Fibroblast of lung (primary cell): ENCODE measurements at regions not wholly inside any gene's neighbourhood (a gene's known extent, or its start where the extent isn't known, plus 50 kb on each side); places are given as distances from the start of the nearest gene placed in this dataset.
A peak's percentile ranks its signal among the peaks of the same experiment; 100 is the strongest.

Source experiments
- DNase-seq, 2 donors: peaks; one replicate each; pipeline versions ENCODE4 v3.0.0 to v3.0.0-alpha.2; 2010; ENCODE audit warnings: low read depth in 2 of 2
- H2AFZ ChIP-seq: 2 replicates; pipeline ENCODE4 v1.5.1; 2012; ENCODE audit warnings: low read length, control low read depth, inconsistent platforms
- H3K27ac ChIP-seq: 2 replicates; pipeline ENCODE4 v1.5.1; 2011; ENCODE audit warnings: low read length, control low read depth; ENCODE audit not compliant: insufficient read depth
- H3K27me3 ChIP-seq: 2 replicates; pipeline ENCODE4 v1.5.1; 2011; ENCODE audit warnings: mild to moderate bottlenecking, low read length; ENCODE audit not compliant: control insufficient read depth, insufficient read depth
- H3K36me3 ChIP-seq: 2 replicates; pipeline ENCODE4 v1.5.1; 2011; ENCODE audit warnings: low read length; ENCODE audit not compliant: control insufficient read depth, insufficient read depth
- H3K4me1 ChIP-seq: 2 replicates; pipeline ENCODE4 v1.5.1; 2011; ENCODE audit warnings: low read length; ENCODE audit not compliant: control insufficient read depth, insufficient read depth; ENCODE audit errors: extremely low read depth
- H3K4me2 ChIP-seq: 2 replicates; pipeline ENCODE4 v1.5.1; 2011; ENCODE audit warnings: low read length, control low read depth; ENCODE audit not compliant: insufficient read depth; ENCODE audit errors: extremely low read depth
- H3K4me3 ChIP-seq, 4 experiments: fragments of 200-600 bp in 1 of 4; sonication (generic) in 1 of 4; replicated peaks in 1 of 4; 2 replicates each; pipeline ENCODE4 v1.5.1; 2011 to 2016; ENCODE audit warnings: low read length in 4 of 4, low read depth in 3 of 4, mild to moderate bottlenecking in 3 of 4, control low read depth in 2 of 4, inconsistent platforms in 1 of 4, mixed read lengths in 1 of 4; ENCODE audit not compliant: insufficient read depth in 1 of 4; ENCODE audit errors: control extremely low read depth in 1 of 4
- H3K79me2 ChIP-seq: 2 replicates; pipeline ENCODE4 v1.5.1; 2012; ENCODE audit warnings: mild to moderate bottlenecking, low read length, inconsistent platforms; ENCODE audit not compliant: control insufficient read depth, insufficient read depth
- H3K9ac ChIP-seq: 2 replicates; pipeline ENCODE4 v1.5.1; 2011; ENCODE audit warnings: mild to moderate bottlenecking, low read length, control low read depth; ENCODE audit not compliant: insufficient read depth
- H3K9me3 ChIP-seq: 2 replicates; pipeline ENCODE4 v1.5.1; 2012; ENCODE audit warnings: low read depth, low read length; ENCODE audit not compliant: control insufficient read depth, insufficient read depth
- H4K20me1 ChIP-seq: 2 replicates; pipeline ENCODE4 v1.5.1; 2011; ENCODE audit warnings: low read length; ENCODE audit not compliant: control insufficient read depth, insufficient read depth; ENCODE audit errors: extremely low read depth
- CTCF ChIP-seq, 2 donors: IDR thresholded peaks in 1 of 2; conservative IDR thresholded peaks in 1 of 2; 1 replicate in 1 of 2; 2 replicates in 1 of 2; pipeline ENCODE4 v1.5.1; 2011 to 2012; ENCODE audit warnings: low read length in 2 of 2, control low read depth in 1 of 2, inconsistent platforms in 1 of 2, low read depth in 1 of 2, mild to moderate bottlenecking in 1 of 2
- EZH2 ChIP-seq: IDR thresholded peaks from 2 replicates; pipeline ENCODE4 v1.5.1; 2012; ENCODE audit warnings: low read length, control low read depth, mild to moderate bottlenecking; ENCODE audit errors: missing control alignments

GRCh38 chr2:66696886-66697285, 262.0 kb downstream of the MEIS1 start:
- TF ChIP-seq CTCF (conservative IDR thresholded peaks at IDR 0.05 in 1 of 2, IDR thresholded peaks at IDR 0.05 in 1 of 2; ENCODE audit: low read depth in 1 of 2, low read length in 2 of 2) (no peak), EZH2 (no peak)
- Histone ChIP-seq H2AFZ (no peak overlapping the region), H3K9me3 (no peaks in the 10 kb centered on the region), H3K4me3 (peak overlapping the region in 1 of 4 experiments; percentile 10), H3K9ac (no peak overlapping the region), H3K27ac (no peak overlapping the region), H3K79me2 (no peaks in the 10 kb centered on the region), H4K20me1 (no peaks in the 10 kb centered on the region), H3K36me3 (no peaks in the 10 kb centered on the region), H3K4me2 (peak overlapping the region; percentile 60), H3K27me3 (no peaks in the 10 kb centered on the region), H3K4me1 (no peaks in the 10 kb centered on the region)
- DNase-seq: peak in 1 of 2 donors; percentile 86

GRCh38 chr2:66697366-66697765, 262.4 kb downstream of the MEIS1 start:
- H3K79me2 ChIP-seq: no peaks in the 10 kb centered on the region
- no peaks in the 10 kb centered on the region for H4K20me1 ChIP-seq
- DNase-seq: peak in 1 of 2 donors; percentile 42
- H3K4me2 ChIP-seq: peak overlapping the region; percentile 60
- H2AFZ ChIP-seq: no peak overlapping the region
- H3K9me3 ChIP-seq: no peaks in the 10 kb centered on the region
- no peaks in the 10 kb centered on the region for H3K4me1 ChIP-seq
- no peak overlapping the region for H3K9ac ChIP-seq
- peak overlapping the region in 2 of 4 experiments; percentile 10 to 28 for H3K4me3 ChIP-seq
- H3K27ac ChIP-seq: no peak overlapping the region
- TF ChIP-seq CTCF (conservative IDR thresholded peaks at IDR 0.05 in 1 of 2, IDR thresholded peaks at IDR 0.05 in 1 of 2; ENCODE audit: low read depth in 1 of 2, low read length in 2 of 2) (no peak), EZH2 (no peak)
- no peaks in the 10 kb centered on the region for H3K27me3 ChIP-seq
- no peaks in the 10 kb centered on the region for H3K36me3 ChIP-seq

- H2AFZ ChIP-seq: peak overlapping the region; percentile 36
- TF ChIP-seq CTCF (conservative IDR thresholded peaks at IDR 0.05 in 1 of 2, IDR thresholded peaks at IDR 0.05 in 1 of 2; ENCODE audit: low read depth in 1 of 2, low read length in 2 of 2) (no peak), EZH2 (no peak)
- H3K27ac ChIP-seq: no peak overlapping the region
- no peak overlapping the region for H3K4me3 ChIP-seq
- H3K36me3 ChIP-seq: no peaks in the 10 kb centered on the region
- no peaks in the 10 kb centered on the region for H3K9me3 ChIP-seq
- no peaks in the 10 kb centered on the region for H3K27me3 ChIP-seq
- peak overlapping the region; percentile 46 for H3K4me2 ChIP-seq
- no peak overlapping the region for H3K9ac ChIP-seq
- H4K20me1 ChIP-seq: no peaks in the 10 kb centered on the region
- no peaks in the 10 kb centered on the region for H3K79me2 ChIP-seq
- no peaks in the 10 kb centered on the region for H3K4me1 ChIP-seq
- no peak for DNase-seq
Observed at GRCh38 chr2:66698091-66698490, 263.2 kb downstream of the MEIS1 start.
